ACC112 (cell line): ENCODE measurements at regions not wholly inside any gene's neighbourhood (a gene's known extent, or its start where the extent isn't known, plus 50 kb on each side); places are given as distances from the start of the nearest gene placed in this dataset.
"Not testable (repeated sequence)": the region's sequence is repeated elsewhere in the genome, so short reads cannot be mapped to it uniquely, and the experiment has no call there.

Experiments used
- H2AFZ ChIP-seq: fragments of 200-600 bp; sonication (generic); one replicate; pipeline ENCODE4 v1.6.0; 2017; ENCODE audit warnings: antibody characterized with exemption, low read length; ENCODE audit not compliant: unreplicated experiment
- H3K27ac ChIP-seq: fragments of 200-600 bp; sonication (generic); 2 replicates; pipeline ENCODE4 v1.5.1; 2014; ENCODE audit warnings: low read depth, mild to moderate bottlenecking, antibody characterized with exemption, low read length, moderate library complexity
- H3K27me3 ChIP-seq: fragments of 200-600 bp; sonication (generic); 2 replicates; pipeline ENCODE4 v1.6.1; 2014; ENCODE audit warnings: mild to moderate bottlenecking, antibody characterized with exemption, low read length, moderate library complexity, mixed read lengths; ENCODE audit not compliant: insufficient read depth
- H3K36me3 ChIP-seq: fragments of 200-600 bp; sonication (generic); 2 replicates; pipeline ENCODE4 v1.6.1; 2016; ENCODE audit warnings: mild to moderate bottlenecking, antibody characterized with exemption, low read length, moderate library complexity, mixed read lengths; ENCODE audit not compliant: insufficient read depth
- H3K4me1 ChIP-seq: fragments of 200-600 bp; sonication (generic); one replicate; pipeline ENCODE4 v1.6.1; 2016; ENCODE audit warnings: low read length, mixed read lengths; ENCODE audit not compliant: insufficient read depth, unreplicated experiment, control insufficient read depth
- H3K4me3 ChIP-seq: fragments of 200-600 bp; sonication (generic); 2 replicates; pipeline ENCODE4 v1.5.1; 2014; ENCODE audit warnings: mild to moderate bottlenecking, low read depth, low read length
- H3K79me2 ChIP-seq: fragments of 200-600 bp; sonication (generic); one replicate; pipeline ENCODE4 v1.6.0; 2016; ENCODE audit warnings: low read length; ENCODE audit not compliant: control insufficient read depth, unreplicated experiment, insufficient read depth

GRCh38 chrX:45807572-45808425, 607.1 kb upstream of the DIPK2B start:
- peak overlapping the region; percentile 35 for H2AFZ ChIP-seq
- H3K79me2 ChIP-seq: peaks cover 20% of the 10 kb centered on the region
- peak overlapping the region; percentile 79 for H3K4me3 ChIP-seq
- peaks cover 26% of the 10 kb centered on the region for H3K4me1 ChIP-seq
- H3K27ac ChIP-seq: peak overlapping the region; percentile 98
- no peaks in the 10 kb centered on the region for H3K36me3 ChIP-seq
- no peaks in the 10 kb centered on the region for H3K27me3 ChIP-seq

- Histone ChIP-seq H3K27ac (peak overlapping the region; percentile 98), H3K4me1 (peaks cover 30% of the 10 kb centered on the region), H3K36me3 (no peaks in the 10 kb centered on the region), H3K4me3 (peak overlapping the region; percentile 79), H3K79me2 (peaks cover 25% of the 10 kb centered on the region), H2AFZ (no peak overlapping the region), H3K27me3 (no peaks in the 10 kb centered on the region)
Observed at GRCh38 chrX:45806410-45807121, 605.9 kb upstream of the DIPK2B start.

- Histone ChIP-seq H3K27ac (peak overlapping the region; percentile 98), H3K4me1 (peaks cover 35% of the 10 kb centered on the region), H3K79me2 (peaks cover 33% of the 10 kb centered on the region)
Observed at GRCh38 chrX:45804276-45804675, 603.6 kb upstream of the DIPK2B start.

GRCh38 chrX:45803383-45803921, 602.8 kb upstream of the DIPK2B start:
- Histone ChIP-seq H3K27me3 (no peaks in the 10 kb centered on the region), H3K36me3 (no peaks in the 10 kb centered on the region), H3K27ac (peak overlapping the region; percentile 98), H2AFZ (no peak overlapping the region), H3K4me1 (peaks cover 30% of the 10 kb centered on the region), H3K79me2 (peaks cover 41% of the 10 kb centered on the region), H3K4me3 (peak overlapping the region; percentile 75)

More at GRCh38 chrX:45804276-45804675, 603.6 kb upstream of the DIPK2B start:
- Histone ChIP-seq H2AFZ (no peak overlapping the region), H3K4me3 (no peak overlapping the region), H3K27me3 (no peaks in the 10 kb centered on the region), H3K36me3 (no peaks in the 10 kb centered on the region)

- H3K79me2 ChIP-seq: peaks cover 60% of the 10 kb centered on the region
- no peak overlapping the region for H2AFZ ChIP-seq
- no peaks in the 10 kb centered on the region for H3K36me3 ChIP-seq
- peak overlapping the region; percentile 98 for H3K27ac ChIP-seq
- H3K4me3 ChIP-seq: peak overlapping the region; percentile 75
- H3K4me1 ChIP-seq: peaks cover 35% of the 10 kb centered on the region
- no peaks in the 10 kb centered on the region for H3K27me3 ChIP-seq
Observed at GRCh38 chrX:45801554-45801953, 600.9 kb upstream of the DIPK2B start.

- H2AFZ ChIP-seq, H3K36me3 ChIP-seq, H3K27me3 ChIP-seq: not testable (repeated sequence)
- Histone ChIP-seq H3K4me3 (peak overlapping the region; percentile 75), H3K27ac (peak overlapping the region; percentile 98), H3K79me2 (peaks cover 66% of the 10 kb centered on the region), H3K4me1 (peaks cover 35% of the 10 kb centered on the region)
Observed at GRCh38 chrX:45800746-45801453, 600.2 kb upstream of the DIPK2B start.

GRCh38 chrX:45799576-45799975, 598.9 kb upstream of the DIPK2B start:
- Histone ChIP-seq H2AFZ (no peak overlapping the region), H3K79me2 (peaks cover 65% of the 10 kb centered on the region), H3K36me3 (no peaks in the 10 kb centered on the region), H3K27ac (no peak overlapping the region), H3K27me3 (no peaks in the 10 kb centered on the region), H3K4me3 (no peak overlapping the region), H3K4me1 (peaks cover 36% of the 10 kb centered on the region)

GRCh38 chrX:45795546-45795945, 594.9 kb upstream of the DIPK2B start:
- Histone ChIP-seq H2AFZ (no peak overlapping the region), H3K4me3 (no peak overlapping the region), H3K79me2 (peaks cover 66% of the 10 kb centered on the region), H3K27ac (no peak overlapping the region), H3K27me3 (no peaks in the 10 kb centered on the region), H3K36me3 (0 out of 2 replicates have a peak, but pooled peaks cover 4% of the 10 kb centered on the region), H3K4me1 (peaks cover 23% of the 10 kb centered on the region)

GRCh38 chrX:45794995-45795337, 594.3 kb upstream of the DIPK2B start:
- H2AFZ ChIP-seq: no peak overlapping the region
- H3K4me3 ChIP-seq: no peak overlapping the region
- H3K4me1 ChIP-seq: peaks cover 21% of the 10 kb centered on the region
- no peak overlapping the region for H3K27ac ChIP-seq
- 0 out of 2 replicates have a peak, but pooled peaks cover 4% of the 10 kb centered on the region for H3K36me3 ChIP-seq
- H3K79me2 ChIP-seq: peaks cover 68% of the 10 kb centered on the region
- no peaks in the 10 kb centered on the region for H3K27me3 ChIP-seq

- Histone ChIP-seq H3K27ac (0 out of 2 replicates have a peak overlapping the region, but pooled peaks have one; percentile 29), H3K4me3 (no peak overlapping the region), H2AFZ (no peak overlapping the region), H3K36me3 (0 out of 2 replicates have a peak, but pooled peaks cover 4% of the 10 kb centered on the region), H3K4me1 (peaks cover 16% of the 10 kb centered on the region), H3K27me3 (no peaks in the 10 kb centered on the region), H3K79me2 (peaks cover 68% of the 10 kb centered on the region)
Observed at GRCh38 chrX:45794323-45794994, 593.8 kb upstream of the DIPK2B start.
